Right hindlimb (tissue), 1 donor: ENCODE measurements at regions not wholly inside any gene's neighbourhood (a gene's known extent, or its start where the extent isn't known, plus 50 kb on each side); places are given as distances from the start of the nearest gene placed in this dataset.
A peak's percentile ranks its signal among the peaks of the same experiment; 100 is the strongest.
"Not testable (repeated sequence)": the region's sequence is repeated elsewhere in the genome, so short reads cannot be mapped to it uniquely, and the experiment has no call there.

Experiments used
- DNase-seq: peaks from one replicate; pipeline ENCODE4 v3.0.0-alpha.2; 2018

DNA sequence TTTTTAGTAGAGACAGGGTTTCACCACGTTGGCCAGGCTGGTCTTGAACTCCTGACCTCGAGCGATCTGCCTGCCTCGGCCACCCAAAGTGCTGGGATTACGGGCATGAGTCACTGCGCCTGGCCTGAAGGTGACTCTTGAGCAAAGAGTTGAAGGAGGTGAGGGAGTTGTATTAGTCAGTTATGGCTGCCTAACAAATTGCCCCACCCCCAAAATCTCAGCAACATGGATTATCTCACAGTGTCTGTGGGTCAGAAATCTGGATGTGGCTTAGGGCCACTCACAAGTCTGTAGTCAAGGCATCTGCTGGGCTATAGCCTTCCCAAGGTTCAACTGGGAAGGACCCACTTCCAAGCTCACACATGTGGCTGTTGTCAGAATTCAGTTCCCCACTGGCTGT is 52.8 kb upstream of the ADGRE5 start:
- no peak for DNase-seq

DNA sequence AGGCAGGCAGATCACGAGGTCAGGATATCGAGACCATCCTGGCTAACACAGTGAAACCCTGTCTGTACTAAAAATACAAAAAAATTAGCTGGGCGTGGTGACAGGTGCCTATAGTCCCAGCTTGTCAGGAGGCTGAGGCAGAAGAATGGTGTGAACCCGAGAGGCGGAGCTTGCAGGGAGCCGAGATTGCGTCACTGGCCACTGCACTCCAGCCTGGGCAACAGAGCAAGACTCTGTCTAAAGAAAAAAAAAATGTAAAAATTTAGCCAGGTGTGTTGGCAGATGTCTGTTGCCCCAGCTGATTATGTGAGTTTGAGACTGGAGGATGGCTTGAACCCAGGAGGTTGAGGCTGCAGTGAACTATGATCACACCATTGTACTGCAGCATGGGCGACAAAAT is 54.2 kb upstream of the ADGRE5 start:
- not testable (repeated sequence) for DNase-seq

DNA sequence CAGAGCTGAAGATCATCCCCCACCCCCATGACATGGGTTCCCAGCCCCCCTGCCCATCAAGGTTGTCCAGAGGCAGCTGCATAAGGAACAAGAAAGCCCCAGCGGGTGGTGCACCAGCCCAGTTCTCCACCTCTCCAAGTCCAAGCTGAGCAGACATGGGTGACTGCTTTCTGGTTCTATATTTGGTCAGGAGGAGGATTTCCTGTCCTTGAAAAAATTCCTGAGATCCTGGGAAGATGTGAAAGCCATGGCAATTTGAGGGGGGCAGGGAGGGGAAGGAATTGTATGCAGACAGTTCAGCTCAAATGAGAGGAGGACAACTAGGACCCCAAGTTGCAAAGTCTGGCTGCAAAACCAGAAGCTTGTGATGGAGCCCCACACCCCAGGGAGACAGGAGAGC is 55.4 kb upstream of the ADGRE5 start:
- DNase-seq = no peak

DNA sequence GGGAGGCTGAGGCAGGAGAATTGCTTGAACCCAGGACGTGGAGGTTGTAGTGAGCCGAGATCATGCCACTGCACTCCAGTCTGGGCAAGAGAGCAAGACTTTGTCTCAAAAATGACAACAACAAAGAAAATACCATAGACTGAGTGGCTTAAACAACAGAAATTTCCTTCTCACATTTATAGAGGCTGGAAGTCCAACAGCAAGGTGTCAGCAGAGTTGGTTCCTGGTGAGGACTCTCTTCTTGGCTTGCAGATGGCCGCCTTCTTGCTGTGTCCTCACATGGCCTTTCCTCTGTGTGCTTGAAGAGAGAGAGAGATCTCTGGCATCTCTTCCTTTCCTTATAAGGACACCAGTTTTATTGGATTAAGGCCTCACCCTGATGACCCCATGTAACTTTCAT is 56.1 kb upstream of the ADGRE5 start:
- no peak for DNase-seq

DNA sequence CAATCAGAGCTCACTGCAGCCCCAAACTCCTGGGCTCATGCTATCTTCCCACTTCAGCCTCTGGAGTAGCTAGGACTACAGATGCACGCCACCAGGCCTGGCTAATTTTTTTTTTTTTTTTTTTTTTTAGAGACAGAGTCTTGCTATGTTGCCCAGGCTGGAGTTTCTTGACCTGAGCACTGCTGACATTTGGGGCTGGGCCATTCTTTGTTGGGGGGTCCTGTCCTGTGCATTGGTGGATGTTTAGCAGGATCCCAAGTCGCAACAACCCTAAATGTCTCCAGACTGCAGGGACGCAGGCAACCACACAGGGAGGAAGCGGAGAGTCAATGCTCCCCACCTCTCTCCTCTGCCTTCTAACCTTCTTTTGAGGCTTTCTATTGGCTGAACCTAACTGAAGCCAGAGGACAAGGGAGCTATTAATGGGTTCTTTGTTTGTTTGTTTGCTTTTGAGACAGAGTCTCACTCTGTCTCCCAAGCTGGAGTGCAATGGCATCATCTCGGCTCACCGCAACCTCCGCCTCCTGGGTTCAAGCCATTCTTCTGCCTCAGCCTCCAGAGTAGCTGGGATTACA is 58.3 kb upstream of the ADGRE5 start:
- DNase-seq = no peak

DNA sequence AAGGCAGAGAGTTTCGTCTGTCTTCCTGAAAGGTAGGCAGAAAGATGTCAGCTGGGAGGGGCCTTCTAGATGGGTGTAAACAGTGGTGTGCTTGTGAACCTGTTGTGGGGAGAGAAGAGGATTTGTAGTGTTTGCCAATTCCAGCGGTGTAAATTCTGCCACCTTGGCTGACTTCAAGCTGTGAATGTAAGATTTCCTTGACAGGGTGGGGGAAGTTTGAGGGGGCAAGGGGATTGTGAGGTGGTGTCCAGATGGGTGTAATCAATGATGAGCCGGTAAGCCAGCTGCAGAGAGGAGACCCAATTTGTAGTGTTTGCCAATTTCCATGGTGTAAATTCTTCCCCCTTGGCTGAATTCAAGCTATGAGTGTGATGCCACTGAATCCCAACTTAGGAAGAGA is 61.0 kb upstream of the ADGRE5 start:
- DNase-seq = no peak

DNA sequence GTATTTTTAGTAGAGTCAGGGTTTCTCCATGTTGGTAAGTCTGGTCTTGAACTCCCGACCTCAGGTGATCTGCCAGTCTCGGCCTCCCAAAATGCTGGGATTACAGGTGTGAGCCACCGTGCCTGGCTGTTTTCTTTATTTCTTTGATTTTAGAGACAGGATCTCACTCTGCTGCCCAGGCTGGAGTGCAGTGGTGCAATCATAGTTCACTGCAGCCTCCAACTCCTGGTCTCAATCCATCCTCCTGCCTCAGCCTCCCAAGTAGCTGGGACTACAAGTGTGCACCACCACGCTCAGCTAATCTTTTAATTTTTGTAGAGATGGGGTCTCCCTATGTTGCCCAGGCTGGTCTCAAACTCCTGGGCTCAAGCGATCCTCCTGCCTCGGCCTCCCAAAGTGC is 61.5 kb upstream of the ADGRE5 start:
- DNase-seq = not testable (repeated sequence)

DNA sequence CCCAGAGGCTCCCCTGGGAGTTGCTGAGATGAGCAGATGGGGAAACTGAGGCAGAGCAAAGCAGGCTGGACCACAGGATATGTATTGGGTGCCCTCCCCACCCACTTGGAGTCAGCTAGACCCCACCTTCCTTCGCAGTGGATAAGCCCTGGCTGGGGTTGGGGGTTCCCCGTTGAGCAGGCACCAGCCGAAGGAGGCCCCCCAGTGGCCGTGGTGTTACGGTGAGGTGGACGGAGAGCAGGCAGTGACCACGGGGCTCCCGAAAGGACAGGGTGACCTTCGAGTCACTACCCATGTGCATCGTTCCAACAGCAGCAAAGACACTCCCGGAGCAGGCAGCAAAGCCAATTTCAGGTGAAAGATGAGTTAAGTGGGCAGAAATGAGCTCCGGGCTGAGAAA is 62.4 kb upstream of the ADGRE5 start:
- no peak for DNase-seq

DNA sequence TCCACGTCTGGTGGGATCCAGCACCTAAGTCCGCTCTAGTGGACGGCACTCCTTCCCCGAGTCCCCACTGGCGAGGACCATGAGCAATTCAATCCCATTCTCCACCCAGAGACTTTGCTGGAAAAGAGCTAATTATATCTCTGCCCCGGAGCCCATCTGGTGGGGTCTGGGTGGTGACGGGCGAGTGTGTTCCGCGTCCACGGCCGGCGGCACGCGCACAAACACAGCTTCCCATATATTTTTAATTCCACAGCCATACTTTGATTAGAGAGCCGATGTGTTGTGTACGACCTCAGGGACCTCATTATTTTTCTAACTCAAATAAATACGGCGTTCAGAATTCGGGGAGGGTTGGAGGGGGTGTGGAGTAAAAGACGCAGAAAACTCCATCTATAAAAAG is 64.1 kb upstream of the ADGRE5 start:
- DNase-seq = no peak

DNA sequence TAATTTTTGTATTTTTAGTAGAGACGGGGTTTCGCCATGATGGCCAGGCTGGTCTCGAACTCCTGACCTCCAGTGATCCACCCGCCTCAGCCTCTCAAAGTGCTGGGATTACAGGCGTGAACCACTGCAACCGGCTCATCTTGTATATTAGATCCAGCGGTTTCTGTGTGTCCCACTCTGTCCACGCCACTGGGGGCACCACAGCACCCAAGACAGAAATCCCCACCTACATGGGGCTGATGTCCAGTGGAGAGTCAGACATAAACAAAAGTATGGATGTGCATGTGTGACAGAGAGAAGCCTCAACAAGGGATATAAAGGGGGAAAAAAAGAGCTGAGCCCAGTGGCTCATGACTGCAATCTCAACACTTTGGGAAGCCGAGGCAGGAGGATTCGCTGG is 65.8 kb upstream of the ADGRE5 start:
- no peak for DNase-seq

DNA sequence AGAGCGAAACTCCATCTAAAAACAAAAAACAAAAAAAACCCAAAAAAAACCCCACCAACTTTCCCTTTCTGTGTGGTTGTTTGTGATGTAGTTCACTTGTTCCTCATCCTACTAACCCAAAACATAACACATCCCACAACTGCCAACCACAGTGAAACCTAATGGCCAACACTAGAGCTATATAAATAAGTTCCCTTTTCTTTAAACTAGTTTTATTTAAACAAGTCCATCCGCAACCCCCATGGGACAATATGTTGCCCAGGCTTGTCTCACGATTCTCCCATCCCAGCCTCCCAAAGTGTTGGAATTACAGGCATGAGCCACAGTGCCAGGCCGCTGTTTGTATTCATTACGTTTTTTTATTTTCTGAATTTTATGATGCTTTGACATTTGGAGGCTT is 71.2 kb upstream of the ADGRE5 start:
- DNase-seq = no peak

DNA sequence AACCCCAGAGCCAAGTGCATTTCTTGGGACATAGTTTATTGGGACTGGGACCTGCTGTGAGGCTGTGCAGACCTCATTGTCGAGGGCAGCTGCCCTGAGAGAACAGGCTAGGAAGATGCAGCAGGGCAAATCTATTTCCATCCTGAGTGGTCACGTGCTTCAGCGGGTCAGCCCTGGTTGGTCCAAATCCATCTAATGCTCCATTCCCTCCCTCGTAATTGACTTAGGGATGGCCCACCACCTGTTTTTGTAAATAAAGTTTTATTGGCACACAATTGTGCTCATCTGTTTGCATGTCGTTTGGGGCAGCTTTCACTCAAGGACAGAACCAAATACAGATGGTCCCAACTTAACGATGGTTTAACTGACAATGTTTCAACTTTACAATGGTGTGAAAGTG is 75.5 kb upstream of the ADGRE5 start:
- no peak for DNase-seq

DNA sequence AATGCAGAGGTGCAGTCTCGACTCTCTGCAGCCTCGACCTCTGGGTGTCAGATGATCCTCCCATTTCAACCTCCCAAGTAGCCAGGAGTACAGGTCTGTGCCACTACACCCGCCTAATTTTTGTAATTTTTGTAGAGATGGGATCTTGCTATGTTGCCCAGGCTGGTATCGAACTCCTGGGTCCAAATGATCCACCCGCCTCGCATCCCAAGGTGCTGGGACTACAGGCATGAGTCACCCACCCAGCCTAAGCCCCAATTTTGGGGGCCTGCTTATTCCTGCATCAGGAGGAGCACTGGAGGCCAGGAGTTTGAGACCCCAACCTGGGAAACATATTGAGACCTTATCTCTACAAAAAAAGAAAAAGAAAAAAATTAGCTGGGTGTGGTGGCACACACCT is 80.1 kb upstream of the ADGRE5 start:
- no peak for DNase-seq

DNA sequence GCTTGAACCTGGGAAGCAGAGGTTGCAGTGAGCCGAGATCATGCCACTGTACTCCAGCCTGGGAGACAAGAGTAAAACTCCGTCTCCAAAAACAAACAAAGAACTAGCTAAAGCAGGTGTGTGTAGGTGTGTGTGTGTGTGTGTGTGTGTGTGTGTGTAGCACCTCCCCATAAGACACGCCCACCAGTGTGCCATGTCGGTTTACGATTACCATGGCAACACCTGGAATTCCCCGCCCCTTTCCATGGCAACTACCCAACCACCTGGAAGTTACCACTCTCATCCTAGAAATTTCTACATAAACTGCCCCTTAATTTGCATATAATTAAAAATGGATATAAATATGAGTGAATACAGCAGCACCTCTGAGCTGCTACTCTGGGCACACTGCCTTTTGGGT is 80.9 kb upstream of the ADGRE5 start:
- no peak for DNase-seq

DNA sequence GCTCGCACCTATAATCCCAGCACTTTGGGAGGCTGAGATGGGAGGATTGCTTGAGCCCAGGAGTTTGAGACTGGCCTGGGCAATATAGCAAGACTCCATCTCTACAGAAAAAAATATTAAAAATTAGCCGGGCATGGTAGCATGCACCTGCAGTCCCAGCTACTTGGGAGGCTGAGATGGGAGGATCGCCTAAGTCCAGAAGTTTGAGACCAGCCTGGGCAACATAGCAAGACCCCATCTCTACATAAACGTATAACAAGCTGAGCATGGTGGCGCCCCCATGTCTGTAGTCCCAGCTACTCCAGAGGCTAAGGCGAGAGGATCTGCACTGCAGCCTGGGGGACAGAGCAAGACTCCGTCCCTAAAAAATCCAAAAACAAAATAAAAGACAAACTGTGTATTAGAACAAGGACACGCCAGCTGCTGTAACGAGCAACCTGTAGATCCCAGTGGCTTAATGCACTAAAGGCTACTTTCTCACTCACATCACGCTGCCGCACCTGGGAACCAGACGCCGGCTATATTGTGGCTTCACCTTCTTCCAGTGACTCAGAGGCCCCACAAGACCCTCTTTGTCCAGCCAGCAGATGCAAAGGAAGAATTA is 81.9 kb upstream of the ADGRE5 start:
- DNase-seq = not testable (repeated sequence)

DNA sequence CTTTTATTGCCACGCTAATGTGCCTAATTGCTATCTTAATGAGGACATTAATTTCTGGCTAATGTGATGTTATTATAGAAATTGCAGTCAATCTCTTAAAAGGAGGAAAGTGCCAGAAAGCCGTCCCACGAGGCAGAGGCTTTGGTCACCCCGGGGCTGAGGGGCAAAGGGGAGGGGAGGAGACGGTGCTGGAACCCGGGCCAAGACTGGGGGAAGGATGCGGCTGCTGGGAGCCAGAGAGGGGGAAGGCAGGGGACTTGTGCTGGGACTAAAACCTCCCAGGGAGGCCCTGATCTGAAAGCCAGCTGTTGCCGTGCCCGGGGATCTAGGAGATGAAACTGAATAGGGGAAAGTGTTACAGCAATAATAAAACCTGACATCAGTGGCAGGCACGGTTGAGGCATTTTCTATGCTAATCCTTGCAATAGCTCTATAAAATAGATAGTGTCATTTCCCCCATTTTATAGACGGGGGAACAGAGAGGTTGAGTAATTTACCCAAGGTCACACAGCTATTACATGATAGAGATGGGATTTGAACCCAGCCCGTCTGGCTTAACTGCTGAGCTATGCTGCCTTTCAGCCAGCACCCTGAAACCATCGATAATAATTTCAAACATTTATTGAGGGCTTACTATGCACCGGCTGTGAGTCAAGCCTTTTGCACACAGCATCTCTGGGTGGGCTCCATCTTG is 83.2 kb upstream of the ADGRE5 start:
- DNase-seq = not testable (repeated sequence)

DNA sequence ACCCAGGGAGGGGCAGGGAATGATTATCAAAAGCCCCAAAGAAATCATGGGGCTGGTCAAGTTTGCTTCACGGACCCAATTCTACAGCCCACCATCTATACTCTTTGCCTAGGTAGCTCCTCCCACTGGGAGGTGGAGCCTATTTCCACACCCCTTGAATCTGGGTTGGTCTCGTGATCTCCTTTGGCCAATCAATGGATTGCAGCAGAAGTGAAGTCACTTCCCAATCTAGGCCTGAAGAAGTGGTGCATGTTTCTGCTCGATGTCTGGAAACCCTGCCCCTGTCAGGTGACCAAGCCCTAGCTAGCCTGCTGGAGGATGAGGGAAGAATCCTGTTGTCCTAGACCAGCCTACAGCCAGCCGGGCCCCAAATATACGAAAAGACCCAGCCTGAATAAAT is 86.3 kb upstream of the ADGRE5 start:
- not testable (repeated sequence) for DNase-seq

DNA sequence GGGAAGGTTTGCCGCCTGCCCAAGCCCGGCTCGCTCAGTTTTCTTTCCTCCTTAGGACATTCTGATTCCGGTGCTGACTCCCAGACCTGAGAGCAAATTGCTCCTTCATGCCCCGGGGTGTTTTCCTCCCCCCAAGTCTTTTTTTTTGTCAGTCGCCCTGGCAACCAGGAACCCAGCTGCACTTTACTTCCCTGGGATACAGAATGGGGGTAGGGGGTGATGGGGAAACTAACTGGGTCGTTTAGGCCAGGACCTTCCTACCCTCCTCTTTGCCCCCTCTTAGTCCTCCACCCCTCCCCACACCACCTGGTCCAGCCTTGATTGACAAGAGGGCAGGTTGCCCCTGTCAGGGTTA is 87.5 kb upstream of the ADGRE5 start:
- not testable (repeated sequence) for DNase-seq

DNA sequence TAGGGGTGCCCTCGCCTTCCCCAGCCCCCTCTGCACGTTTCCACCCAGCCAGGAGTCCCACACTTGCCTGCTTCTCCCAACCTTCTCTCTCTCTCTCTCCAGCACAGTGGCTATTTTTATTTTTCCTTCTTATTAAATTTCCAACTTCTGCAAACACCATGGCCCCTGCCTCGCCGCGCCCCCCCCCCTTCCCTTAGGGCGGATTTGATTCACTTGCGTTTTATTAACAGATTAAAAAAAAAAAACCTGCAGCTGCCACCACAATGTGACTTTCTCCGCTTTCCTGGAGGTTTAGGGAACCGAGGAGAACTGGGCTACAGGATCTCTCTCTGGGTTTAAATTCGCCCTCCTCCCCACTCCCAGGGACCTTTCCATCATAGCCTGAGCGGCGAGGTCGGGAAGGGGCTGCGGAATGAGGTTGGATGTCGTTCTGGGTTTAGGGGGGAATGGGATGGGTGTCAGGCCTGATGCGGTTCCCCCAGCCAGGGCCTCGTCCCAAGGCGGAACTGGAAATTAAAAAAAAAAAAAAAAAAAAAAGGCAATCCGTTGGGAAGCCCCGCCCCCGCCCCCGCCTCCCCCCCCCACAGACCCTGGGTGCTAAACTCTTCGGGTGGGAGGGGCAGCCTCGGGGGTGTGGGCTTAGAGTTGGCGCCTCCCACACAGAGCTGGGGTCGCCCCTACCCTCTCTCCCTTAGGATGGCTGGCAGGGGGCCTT is 87.3 kb upstream of the ADGRL1 start:
- DNase-seq = peak; percentile 60

DNA sequence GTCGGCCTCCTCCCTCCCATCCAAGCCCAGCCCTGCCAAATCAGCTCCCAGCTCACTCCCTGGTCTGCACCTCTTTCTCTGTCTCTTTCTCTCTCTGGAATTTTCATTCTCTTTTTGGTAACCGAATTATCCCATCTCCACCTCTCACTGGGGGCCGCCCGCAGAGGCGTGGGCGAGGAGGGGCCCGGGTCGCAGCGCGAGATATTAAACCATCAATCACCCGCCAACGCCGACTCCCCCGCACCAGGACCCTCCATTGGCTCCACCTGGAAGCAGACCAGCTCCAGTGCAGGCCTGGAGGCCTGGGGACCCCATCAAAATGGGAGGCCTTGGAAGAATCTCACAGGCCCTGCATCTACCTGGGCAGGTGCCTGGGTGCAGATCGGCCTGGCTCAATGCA is 83.8 kb upstream of the ADGRL1 start:
- DNase-seq = not testable (repeated sequence)

DNA sequence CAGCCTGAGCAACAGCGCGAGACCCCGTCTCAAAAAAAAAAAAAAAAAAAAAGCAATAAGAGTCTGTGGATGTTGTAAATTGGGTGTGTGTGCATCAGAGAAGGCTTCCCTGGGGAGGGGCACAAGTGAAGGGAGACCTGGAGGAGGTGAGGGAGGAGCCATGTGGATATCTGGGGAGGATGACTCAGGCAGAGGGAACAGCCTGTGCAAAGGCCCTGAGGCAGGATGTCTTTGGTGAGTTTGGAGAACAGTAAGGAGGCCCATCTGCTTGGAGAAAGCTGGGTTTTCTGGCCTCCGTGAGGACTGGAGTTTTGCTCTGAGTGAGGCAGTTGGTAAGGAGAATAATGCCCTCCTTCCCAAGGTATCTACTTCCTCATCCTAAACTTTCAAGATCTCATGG is 81.9 kb upstream of the ADGRL1 start:
- not testable (repeated sequence) for DNase-seq

DNA sequence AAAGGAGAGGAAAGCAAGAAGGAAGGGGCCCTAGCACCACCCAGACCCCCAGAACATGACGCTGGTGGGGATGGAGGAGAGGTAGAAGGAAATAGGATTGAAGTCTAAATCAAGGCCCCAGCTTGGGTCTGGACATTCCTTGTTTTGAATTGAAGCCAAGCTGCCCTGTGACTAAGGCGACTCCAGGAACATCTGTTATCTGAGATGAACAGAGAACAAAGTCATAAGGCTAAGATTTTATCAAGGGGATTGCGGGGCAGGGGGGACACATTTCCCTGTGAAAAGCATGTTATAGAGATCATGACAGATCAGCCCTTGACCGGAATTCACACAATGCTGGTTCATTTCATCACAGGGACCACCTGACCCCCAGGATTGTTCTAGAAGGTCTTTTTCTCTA is 80.6 kb upstream of the ADGRL1 start:
- DNase-seq = not testable (repeated sequence)

DNA sequence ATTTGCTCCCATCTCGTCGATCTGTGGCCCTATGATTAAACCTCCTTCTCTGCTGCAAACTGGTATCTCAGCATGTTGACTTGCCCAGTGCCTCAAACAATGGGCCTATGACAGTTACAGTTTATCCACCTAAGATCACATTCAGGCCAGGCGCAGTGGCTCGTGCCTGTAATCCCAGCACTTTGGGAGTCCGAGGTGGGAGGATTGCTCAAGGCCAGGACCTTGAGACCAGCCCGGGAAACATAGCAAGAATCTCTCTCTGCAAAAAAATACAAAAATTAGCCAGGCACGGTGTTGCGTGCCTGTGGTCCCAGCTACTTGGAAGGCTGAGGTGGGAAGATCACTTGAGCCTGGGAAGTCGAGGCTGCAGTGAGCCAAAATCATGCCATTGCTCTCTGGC is 79.8 kb upstream of the ADGRL1 start:
- not testable (repeated sequence) for DNase-seq
